ENCODE measurements at regions not wholly inside any gene's neighbourhood (a gene's known extent, or its start where the extent isn't known, plus 50 kb on each side); places are given as distances from the start of the nearest gene placed in this dataset.

DNA sequence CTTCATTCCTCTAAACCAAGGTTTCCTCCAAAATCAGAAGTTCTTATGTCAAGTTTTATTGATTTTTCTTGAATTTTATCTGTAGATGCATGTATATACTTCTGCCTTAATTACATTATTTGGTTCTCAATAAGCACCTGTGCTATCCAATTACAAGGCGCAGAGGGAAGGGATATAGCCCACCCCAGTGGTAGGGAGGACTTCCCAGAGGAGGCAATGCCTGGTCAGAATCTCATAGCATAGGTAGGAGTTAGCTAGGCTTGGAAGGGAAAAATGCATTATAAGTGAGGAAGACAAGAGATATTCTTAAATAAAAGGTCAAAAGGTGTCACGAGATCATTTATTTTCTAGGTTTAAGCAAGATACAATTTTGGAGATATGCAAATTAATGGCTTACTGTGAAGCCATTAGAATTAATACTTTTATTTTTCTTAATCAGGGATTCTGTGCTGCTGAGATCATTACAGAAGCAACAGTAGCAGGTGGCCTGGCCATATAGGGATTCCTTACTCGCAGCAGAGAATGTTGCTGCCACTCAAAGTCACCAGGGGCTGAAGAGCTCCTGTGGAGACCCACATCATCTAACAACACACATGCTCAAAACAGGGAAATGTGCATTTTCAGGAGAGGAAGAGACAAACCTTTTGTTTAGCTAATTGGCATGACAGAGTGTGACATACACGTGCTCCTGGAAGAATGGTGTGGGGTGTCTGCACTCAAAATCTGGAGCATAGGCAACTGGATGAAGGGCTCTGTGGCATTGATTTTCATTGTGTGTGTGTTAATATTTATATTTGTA lies 178.3 kb downstream of the ATG4C start:
- no peaks in the 10 kb centered on the region for H3K9me3 Mint-ChIP-seq
- H3K27me3 Mint-ChIP-seq, result peaks cover 34% of the 10 kb centered on the region
- no peak for ATAC-seq
- H3K4me1 Mint-ChIP-seq, result no peaks in the 10 kb centered on the region
- no peak overlapping the region for H3K27ac Mint-ChIP-seq
- no peak overlapping the region for H3K4me3 Mint-ChIP-seq
- H3K36me3 Mint-ChIP-seq, result no peaks in the 10 kb centered on the region

DNA sequence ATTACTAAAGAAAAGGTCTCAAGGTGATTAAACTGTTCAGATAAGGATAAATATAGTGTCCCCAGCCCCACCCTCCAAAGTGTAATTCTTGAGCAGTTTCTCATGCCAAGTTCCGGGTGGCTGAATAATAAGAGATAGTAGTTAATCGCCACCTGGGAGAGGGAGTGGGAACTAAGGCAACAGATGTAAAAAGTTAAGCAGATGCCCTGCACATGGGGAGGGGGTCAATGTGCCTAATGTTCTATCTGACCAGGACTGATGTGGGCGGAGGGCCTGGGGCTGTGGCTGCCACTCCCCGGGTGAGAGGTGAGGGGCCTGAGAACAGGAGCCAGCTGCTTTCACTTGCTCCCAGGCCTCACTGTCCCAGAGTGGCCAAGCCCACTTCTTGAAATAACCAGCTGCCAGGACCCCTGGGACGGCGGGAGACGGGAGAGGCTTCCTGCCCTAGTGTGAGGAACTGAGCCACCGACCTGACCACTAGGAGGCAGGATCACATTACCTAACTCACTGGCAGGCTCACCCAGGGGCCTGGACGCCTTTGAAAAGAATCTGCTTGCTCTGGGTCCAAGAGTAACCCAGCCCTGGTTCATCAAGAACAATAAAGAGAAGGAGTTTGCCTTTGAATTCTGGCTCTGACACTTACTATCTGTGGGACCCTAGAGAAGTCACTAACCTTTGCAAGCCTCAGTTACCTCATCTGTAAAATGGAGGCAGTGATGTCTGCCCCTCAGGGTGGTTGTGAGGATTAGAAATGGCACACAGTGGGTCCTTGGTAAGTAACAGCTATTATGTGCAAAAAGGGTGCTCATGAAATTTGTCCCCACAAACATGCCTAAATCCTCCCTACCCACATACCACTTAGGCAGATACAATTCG lies 179.2 kb downstream of the ATG4C start:
- no peaks in the 10 kb centered on the region for H3K9me3 Mint-ChIP-seq
- H3K4me3 Mint-ChIP-seq, result no peak overlapping the region
- H3K36me3 Mint-ChIP-seq, result no peaks in the 10 kb centered on the region
- no peaks in the 10 kb centered on the region for H3K4me1 Mint-ChIP-seq
- H3K27ac Mint-ChIP-seq, result no peak overlapping the region
- H3K27me3 Mint-ChIP-seq, result peaks cover 43% of the 10 kb centered on the region
- no peak for ATAC-seq

DNA sequence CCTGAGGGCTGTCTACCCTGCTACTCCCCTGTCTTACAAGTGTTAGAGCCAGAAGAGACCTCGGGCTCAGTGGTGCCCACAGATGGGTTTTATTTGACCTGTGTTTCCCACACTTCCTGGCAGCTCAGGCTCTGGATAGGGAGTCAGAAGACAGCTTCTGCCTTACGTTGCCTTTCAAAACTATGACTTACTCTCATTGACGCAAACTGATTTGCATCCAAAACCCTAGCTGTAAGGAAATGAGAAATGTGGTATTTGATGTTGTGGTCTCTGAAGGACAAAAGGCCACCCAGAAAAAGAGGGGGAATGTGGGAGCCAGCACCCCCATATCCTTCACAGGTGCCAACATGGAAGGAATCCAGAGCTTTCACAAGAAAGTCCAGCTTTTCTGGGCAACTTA lies 180.2 kb downstream of the ATG4C start:
- no peaks in the 10 kb centered on the region for H3K36me3 Mint-ChIP-seq
- H3K9me3 Mint-ChIP-seq, result no peaks in the 10 kb centered on the region

DNA sequence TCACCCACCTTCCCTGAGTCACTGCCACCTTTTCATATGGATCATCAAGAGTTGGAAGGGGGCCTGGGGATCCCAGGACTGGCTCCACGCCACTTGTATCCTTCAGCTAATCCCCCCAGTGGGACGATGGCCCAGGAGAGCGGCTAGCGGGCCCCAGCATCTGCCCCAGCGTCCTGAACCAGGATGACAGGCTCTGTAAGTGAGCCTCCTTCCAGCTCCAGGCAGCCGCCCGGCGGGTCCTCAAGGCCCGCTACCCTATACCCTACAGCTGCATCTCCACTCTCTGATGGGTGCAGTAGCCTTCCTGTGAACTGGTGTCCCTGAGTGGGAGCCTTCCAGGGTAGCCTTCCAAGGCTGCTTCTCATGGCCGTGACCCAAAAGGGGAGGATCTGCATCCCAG lies 183.1 kb downstream of the ATG4C start:
- H3K27ac Mint-ChIP-seq, result no peak overlapping the region
- H3K36me3 Mint-ChIP-seq, result no peaks in the 10 kb centered on the region
- no peaks in the 10 kb centered on the region for H3K4me1 Mint-ChIP-seq
- no peak overlapping the region for H3K4me3 Mint-ChIP-seq
- ATAC-seq, result no peak
- peaks cover 34% of the 10 kb centered on the region for H3K27me3 Mint-ChIP-seq
- H3K9me3 Mint-ChIP-seq, result no peaks in the 10 kb centered on the region

More for the DNA sequence above, 180.2 kb downstream of the ATG4C start:
- Mint-ChIP-seq H3K4me1 (no peaks in the 10 kb centered on the region), H3K27me3 (peaks cover 35% of the 10 kb centered on the region), H3K4me3 (no peak overlapping the region), H3K27ac (no peak overlapping the region)
- ATAC-seq, result no peak

DNA sequence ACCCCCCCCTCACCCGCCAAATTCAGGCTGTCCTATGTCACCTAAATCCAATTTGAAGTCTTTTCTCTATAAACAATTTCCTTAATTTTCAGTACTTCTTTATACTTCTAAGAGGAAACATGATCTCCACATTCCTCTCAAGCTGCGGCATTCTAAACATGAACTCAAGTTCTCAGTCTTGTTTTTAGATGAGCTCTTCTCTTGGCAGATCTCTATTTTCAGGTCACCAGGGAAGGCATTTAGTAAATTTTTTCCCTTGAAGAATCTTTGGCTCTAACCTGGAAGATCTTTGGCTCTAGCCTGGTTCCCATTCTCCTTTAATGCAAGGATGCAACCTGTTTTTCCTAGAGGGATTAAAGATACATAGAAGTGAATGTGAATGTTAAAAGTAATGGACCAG lies 193.4 kb downstream of the ATG4C start:
- H3K27ac Mint-ChIP-seq, result no peak overlapping the region
- H3K27me3 Mint-ChIP-seq, result peaks cover 14% of the 10 kb centered on the region
- H3K36me3 Mint-ChIP-seq, result no peaks in the 10 kb centered on the region
- no peak overlapping the region for H3K4me3 Mint-ChIP-seq
- no peak for ATAC-seq
- no peaks in the 10 kb centered on the region for H3K4me1 Mint-ChIP-seq
- no peaks in the 10 kb centered on the region for H3K9me3 Mint-ChIP-seq

DNA sequence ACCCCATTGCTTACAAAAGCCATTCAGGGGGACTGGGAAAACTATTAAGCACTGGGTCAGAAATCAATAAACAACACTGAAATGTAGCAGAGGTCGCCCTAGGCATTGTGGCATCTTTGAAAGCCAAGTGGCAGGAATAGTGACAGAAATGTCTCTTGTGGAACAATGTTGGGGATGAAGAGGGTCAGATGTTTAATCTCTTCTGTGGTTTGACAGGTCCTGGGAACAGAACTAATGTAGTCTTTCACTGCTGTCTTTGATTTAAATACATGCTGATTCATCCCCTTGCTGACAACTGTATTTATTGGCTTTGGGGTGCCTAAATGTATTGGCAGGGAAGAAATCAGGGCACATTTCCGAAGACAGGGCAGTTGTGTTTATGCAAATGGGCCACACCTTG lies 194.8 kb downstream of the ATG4C start:
- Mint-ChIP-seq H3K4me3 (no peak overlapping the region), H3K36me3 (no peaks in the 10 kb centered on the region), H3K27me3 (peaks cover 15% of the 10 kb centered on the region), H3K27ac (no peak overlapping the region), H3K4me1 (no peaks in the 10 kb centered on the region), H3K9me3 (no peaks in the 10 kb centered on the region)
- ATAC-seq, result no peak

DNA sequence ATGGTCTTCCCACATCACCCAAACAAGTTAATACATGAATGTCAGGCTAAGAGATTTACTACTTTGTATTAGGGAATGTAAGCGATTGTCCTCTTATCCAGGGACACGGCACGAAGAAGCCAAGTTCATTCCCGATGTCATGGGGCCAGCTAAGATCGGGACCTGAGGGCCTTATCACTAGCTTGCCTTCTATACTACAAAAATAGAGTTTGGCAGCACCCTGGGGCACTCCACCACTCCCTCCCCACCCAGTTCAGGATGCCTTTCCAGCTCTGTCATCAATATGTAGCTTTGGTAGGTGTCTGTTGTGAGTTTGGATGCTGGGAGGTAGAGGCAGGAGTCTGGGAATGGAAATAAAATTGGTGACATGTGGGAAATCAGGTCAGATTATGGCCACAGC lies 197.5 kb downstream of the ATG4C start:
- Mint-ChIP-seq H3K4me3 (no peak overlapping the region), H3K27me3 (peaks cover 15% of the 10 kb centered on the region), H3K9me3 (no peaks in the 10 kb centered on the region), H3K27ac (no peak overlapping the region), H3K36me3 (no peaks in the 10 kb centered on the region), H3K4me1 (no peaks in the 10 kb centered on the region)
- ATAC-seq, result no peak

DNA sequence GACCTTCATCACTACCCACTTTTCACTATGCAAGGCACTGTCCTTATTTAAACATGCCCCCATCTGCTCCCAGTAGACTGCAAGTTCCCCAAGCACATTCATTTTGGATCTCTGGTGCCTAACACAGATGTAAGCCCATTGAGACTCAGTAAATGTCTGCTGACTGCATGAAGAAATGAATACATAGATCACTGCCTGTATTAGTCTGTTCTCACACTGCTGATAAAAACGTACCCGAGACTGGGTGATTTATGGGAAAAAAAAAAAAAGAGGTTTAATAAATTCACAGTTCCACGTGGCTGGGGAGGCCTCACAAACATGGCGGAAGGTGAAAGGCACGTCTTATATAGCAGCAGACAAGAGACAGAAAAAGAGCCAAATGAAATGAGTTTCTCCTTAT lies 204.9 kb downstream of the ATG4C start:
- Mint-ChIP-seq H3K27ac (no peak overlapping the region), H3K27me3 (peaks cover 20% of the 10 kb centered on the region), H3K4me1 (no peaks in the 10 kb centered on the region), H3K4me3 (no peak overlapping the region), H3K36me3 (no peaks in the 10 kb centered on the region), H3K9me3 (no peaks in the 10 kb centered on the region)
- no peak for ATAC-seq

DNA sequence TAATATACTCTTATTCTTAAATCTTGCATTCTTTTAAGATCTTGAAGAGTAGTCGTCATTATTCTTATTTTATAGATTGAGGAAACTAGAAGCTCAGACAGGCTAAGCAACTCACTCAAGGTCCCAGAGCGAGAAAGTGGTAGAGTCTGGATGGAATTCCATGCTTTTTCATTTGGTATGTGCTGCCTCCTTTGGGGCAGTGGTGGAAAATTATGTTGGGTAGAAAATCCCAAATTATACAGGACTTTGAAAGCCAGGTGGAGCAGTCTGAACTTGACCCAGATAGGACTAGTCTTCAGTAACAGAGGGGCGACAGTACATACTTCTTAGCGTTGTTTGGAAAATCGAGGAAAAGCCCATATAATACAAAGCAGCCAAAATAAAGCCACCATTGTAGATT lies 205.6 kb downstream of the ATG4C start:
- Mint-ChIP-seq H3K27me3 (peaks cover 21% of the 10 kb centered on the region), H3K4me1 (no peaks in the 10 kb centered on the region), H3K4me3 (no peak overlapping the region), H3K9me3 (no peaks in the 10 kb centered on the region), H3K36me3 (no peaks in the 10 kb centered on the region), H3K27ac (no peak overlapping the region)
- ATAC-seq, result no peak

DNA sequence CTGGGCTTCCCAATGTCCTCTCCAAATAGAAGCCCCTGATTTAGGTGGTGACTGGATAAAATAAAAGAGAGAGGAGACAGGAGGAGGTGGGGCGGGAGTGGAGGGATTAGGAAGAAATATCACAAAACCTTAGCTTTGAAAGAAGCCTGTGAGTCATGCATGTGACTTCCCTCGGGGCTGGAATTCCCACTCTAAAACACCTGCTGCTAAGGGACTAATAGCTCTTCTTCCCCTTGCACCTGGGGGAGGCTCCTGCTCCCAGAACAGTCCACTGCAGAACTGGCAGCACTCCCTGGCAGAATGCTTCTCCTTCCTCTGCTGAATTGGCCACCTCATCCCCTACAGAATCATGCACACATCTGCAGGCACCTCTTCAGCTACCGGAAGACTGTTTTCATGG lies 207.2 kb downstream of the ATG4C start:
- ATAC-seq, result no peak
- Mint-ChIP-seq H3K4me3 (no peak overlapping the region), H3K4me1 (no peaks in the 10 kb centered on the region), H3K9me3 (no peaks in the 10 kb centered on the region), H3K27ac (no peak overlapping the region), H3K36me3 (no peaks in the 10 kb centered on the region), H3K27me3 (peaks cover 21% of the 10 kb centered on the region)

DNA sequence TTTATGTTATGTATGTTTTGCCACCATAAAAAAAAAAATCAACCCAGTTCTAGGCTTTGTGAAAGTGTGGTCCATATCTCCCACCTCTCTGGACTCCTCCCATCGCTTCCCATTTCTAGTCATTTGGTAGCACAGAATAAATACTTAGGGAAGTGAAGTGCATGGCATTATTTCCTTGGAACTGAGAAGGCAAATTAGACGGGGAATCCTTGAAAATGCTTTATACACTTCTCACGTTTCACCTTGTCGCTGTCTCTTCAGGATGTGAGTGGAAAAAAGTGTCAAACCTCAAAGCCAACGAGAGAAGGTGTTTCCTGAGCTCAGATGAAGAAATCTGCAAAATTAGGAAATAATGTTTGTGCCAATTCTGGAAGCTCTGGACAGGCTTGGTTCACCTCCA lies 209.9 kb downstream of the ATG4C start:
- no peak for ATAC-seq
- H3K27ac Mint-ChIP-seq, result no peak overlapping the region
- no peaks in the 10 kb centered on the region for H3K36me3 Mint-ChIP-seq
- H3K27me3 Mint-ChIP-seq, result peaks cover 29% of the 10 kb centered on the region
- H3K4me1 Mint-ChIP-seq, result no peaks in the 10 kb centered on the region
- H3K4me3 Mint-ChIP-seq, result no peak overlapping the region
- H3K9me3 Mint-ChIP-seq, result no peaks in the 10 kb centered on the region

DNA sequence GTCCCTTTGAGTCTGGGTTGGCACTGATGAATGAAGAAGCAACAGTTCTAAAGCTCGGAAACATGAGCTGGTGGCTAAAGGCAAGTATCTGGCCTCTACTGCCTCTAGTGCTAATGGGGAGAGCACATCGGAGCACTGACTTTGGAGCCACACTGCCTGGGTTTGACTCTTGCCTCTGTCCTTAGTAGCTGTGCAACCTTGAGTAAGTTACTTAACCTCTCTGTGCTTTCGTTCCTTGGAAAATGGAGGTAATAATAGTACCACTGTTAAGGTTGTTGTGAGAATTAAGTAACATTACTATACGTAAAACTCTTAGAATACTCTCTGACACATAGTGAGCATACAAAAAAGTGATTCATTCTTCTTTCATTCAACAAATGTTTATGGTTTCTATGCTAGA lies 211.2 kb downstream of the ATG4C start:
- H3K4me3 Mint-ChIP-seq, result no peak overlapping the region
- H3K4me1 Mint-ChIP-seq, result no peaks in the 10 kb centered on the region

DNA sequence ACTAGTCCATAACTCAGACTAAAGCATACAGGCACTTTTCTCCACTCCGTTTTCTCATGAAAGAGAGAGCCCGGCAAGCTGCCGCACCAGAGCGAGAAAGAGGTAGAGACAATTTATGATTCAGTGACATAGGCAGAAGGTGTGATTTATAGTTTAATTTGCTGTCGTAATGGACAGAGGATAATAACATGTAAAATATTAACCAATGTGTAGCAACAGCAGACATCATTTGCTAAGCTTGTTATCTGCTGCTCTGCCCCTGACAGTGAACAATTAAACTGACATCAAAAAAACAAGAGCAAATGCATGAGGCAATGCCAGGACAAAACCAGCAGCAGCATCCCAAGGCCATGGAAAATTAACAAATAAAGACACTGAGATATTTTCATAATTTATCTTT lies 214.0 kb downstream of the ATG4C start:
- Mint-ChIP-seq H3K27ac (no peak overlapping the region), H3K9me3 (no peaks in the 10 kb centered on the region), H3K4me1 (no peaks in the 10 kb centered on the region), H3K4me3 (no peak overlapping the region), H3K27me3 (peaks cover 19% of the 10 kb centered on the region), H3K36me3 (no peaks in the 10 kb centered on the region)
- no peak for ATAC-seq

More for the DNA sequence above, 211.2 kb downstream of the ATG4C start:
- Mint-ChIP-seq H3K9me3 (no peaks in the 10 kb centered on the region), H3K36me3 (no peaks in the 10 kb centered on the region), H3K27me3 (peaks cover 29% of the 10 kb centered on the region), H3K27ac (no peak overlapping the region)
- ATAC-seq, result no peak

DNA sequence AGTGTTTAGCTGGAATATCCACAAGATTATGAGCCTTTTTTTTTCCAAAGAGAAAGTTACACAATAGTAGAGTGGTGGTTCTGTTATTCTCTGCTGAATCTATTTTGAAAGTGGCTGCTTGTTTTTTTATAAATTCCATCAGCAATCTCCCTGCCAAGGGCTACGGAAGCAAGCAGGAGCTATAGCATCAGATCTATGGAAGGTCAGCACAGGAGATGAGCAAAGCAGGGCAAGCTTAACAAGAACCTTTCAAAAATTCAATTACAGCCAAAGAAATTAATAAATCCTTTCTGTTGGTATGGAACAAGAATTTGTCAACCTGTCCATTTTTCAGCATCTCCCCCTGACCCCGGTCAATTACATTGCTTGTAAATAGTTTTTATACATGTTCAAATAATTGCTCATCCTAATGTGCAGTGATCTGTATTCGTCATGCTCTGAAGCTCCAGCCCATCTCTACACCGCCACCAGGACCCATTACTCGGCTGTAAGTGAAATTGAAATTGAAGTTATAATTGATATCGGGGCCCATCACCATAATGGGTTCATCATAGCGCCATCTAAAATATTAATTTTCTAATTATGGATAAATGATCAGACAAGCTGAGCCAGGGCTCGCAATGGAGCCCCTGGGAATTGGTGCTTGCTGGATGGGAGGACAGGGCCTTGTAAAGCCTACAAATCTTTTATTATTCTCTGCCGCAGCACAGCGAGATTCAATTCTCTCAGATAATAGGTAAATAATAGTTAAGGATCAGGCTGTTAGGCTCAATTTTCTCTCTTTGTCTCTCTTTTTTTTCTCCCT lies 215.1 kb downstream of the ATG4C start:
- ATAC-seq, result no peak
- H3K27ac Mint-ChIP-seq, result no peak overlapping the region
- no peaks in the 10 kb centered on the region for H3K36me3 Mint-ChIP-seq
- H3K27me3 Mint-ChIP-seq, result peaks cover 8% of the 10 kb centered on the region
- H3K9me3 Mint-ChIP-seq, result no peaks in the 10 kb centered on the region
- no peaks in the 10 kb centered on the region for H3K4me1 Mint-ChIP-seq
- H3K4me3 Mint-ChIP-seq, result no peak overlapping the region

DNA sequence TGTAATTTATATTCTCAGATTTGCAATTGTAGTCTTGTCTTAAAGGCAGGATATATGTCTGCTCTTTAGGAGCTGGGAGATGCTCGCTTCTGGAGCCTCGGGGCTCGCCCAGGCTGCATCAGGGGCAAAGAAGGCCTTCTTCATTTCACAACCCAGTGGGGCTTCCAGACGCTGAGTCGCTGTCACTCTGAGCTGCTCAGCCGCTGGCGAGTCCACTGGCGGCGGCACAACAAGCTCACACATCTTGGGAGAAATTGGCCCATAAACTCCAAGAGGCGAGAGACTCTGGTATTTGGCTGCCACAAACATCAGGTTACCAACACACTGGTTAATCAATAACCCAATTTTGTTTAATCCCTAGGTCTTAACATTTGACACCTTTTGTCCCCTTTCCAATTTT lies 216.6 kb downstream of the ATG4C start:
- H3K4me1 Mint-ChIP-seq, result no peaks in the 10 kb centered on the region
- peaks cover 8% of the 10 kb centered on the region for H3K27me3 Mint-ChIP-seq
- no peak for ATAC-seq
- H3K4me3 Mint-ChIP-seq, result no peak overlapping the region
- no peaks in the 10 kb centered on the region for H3K9me3 Mint-ChIP-seq
- H3K27ac Mint-ChIP-seq, result no peak overlapping the region
- H3K36me3 Mint-ChIP-seq, result no peaks in the 10 kb centered on the region
